Thyroid gland (tissue), 4 donors: ENCODE measurements at regions not wholly inside any gene's neighbourhood (a gene's known extent, or its start where the extent isn't known, plus 50 kb on each side); places are given as distances from the start of the nearest gene placed in this dataset.

Experiments
- DNase-seq, 2 donors: peaks; one replicate each; pipeline ENCODE4 v3.0.0-alpha.2; 2019
- H3K27ac ChIP-seq, 3 donors: fragments of 200-600 bp; sonication (generic); 1 replicate in 2 of 3; 2 replicates in 1 of 3; pipeline ENCODE4 v1.5.1; 2016 to 2019; ENCODE audit warnings: mild to moderate bottlenecking in 1 of 3, moderate library complexity in 1 of 3
- H3K27me3 ChIP-seq: fragments of 200-600 bp; sonication (generic); one replicate; pipeline ENCODE4 v1.5.1; 2019
- H3K36me3 ChIP-seq, 2 donors: fragments of 200-600 bp; sonication (generic); one replicate each; pipeline ENCODE4 v1.5.1; 2016 to 2019
- H3K4me1 ChIP-seq, 2 donors: fragments of 200-600 bp; sonication (generic); one replicate each; pipeline ENCODE4 v1.5.1; 2017 to 2019
- H3K4me3 ChIP-seq, 3 donors: fragments of 200-600 bp; sonication (generic); replicated peaks in 1 of 3; 1 replicate in 2 of 3; 2 replicates in 1 of 3; pipeline ENCODE4 v1.5.1; 2016; ENCODE audit warnings: mild to moderate bottlenecking in 1 of 3
- H3K9me3 ChIP-seq: fragments of 200-600 bp; sonication (generic); one replicate; pipeline ENCODE4 v1.5.1; 2017
- POLR2A ChIP-seq, 2 donors: fragments of 450-650 bp; IDR thresholded peaks; one replicate each; pipeline ENCODE4 v1.6.1; 2017; ENCODE audit warnings: antibody characterized with exemption in 2 of 2, mild to moderate bottlenecking in 2 of 2, moderate library complexity in 1 of 2
- WGBS, 2 donors: methylation state at CpG; one replicate each; pipeline ENCODE4 v1.1.5; 2017; 5-methylcytosine and 5-hydroxymethylcytosine counted together
- intact Hi-C: fragments of 100-400 bp; cut with DNase I; formaldehyde crosslinking; loops from one replicate; pipeline ENCODE4 v1.15.1; 2023
- TF ChIP-seq, protein P1 (sequence below), 6 experiments: fragments of 200-600 bp in 3 of 6; fragments of 450-650 bp in 3 of 6; sonication (generic) in 3 of 6; IDR thresholded peaks; one replicate each; pipeline ENCODE4 v1.5.1; 2016 to 2019; ENCODE audit warnings: antibody characterized with exemption in 6 of 6, mild to moderate bottlenecking in 2 of 6, inconsistent platforms in 1 of 6, moderate library complexity in 1 of 6

DNA sequence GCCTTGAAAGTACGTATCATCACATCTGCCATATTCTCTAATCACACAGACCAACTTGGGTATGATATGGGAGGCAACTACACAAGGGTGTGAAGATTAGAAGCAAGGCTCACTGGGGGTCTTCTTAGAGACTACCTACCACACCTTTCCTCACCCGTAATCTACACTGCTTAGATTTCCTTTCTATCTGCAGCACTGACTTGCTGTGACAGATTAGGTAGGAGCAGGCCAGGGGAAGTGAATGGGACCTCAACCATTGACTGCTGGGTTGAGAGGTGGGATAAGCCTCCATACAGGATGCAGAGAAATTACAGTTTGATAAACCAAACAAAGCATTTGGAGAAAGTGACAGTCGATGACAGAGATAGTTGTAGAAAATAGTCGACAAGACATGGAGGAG is 119.0 kb upstream of the SERPINE2 start:
- no peak for DNase-seq
- Histone ChIP-seq H3K4me1 (no peaks in the 10 kb centered on the region), H3K9me3 (no peaks in the 10 kb centered on the region), H3K4me3 (no peak overlapping the region), H3K27ac (no peak overlapping the region), H3K36me3 (no peaks in the 10 kb centered on the region), H3K27me3 (no peaks in the 10 kb centered on the region)
- intact Hi-C loops: no loop called here
- no peak for TF ChIP-seq POLR2A (IDR thresholded peaks at IDR 0.05)
- TF ChIP-seq, protein P1, sequence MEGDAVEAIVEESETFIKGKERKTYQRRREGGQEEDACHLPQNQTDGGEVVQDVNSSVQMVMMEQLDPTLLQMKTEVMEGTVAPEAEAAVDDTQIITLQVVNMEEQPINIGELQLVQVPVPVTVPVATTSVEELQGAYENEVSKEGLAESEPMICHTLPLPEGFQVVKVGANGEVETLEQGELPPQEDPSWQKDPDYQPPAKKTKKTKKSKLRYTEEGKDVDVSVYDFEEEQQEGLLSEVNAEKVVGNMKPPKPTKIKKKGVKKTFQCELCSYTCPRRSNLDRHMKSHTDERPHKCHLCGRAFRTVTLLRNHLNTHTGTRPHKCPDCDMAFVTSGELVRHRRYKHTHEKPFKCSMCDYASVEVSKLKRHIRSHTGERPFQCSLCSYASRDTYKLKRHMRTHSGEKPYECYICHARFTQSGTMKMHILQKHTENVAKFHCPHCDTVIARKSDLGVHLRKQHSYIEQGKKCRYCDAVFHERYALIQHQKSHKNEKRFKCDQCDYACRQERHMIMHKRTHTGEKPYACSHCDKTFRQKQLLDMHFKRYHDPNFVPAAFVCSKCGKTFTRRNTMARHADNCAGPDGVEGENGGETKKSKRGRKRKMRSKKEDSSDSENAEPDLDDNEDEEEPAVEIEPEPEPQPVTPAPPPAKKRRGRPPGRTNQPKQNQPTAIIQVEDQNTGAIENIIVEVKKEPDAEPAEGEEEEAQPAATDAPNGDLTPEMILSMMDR (IDR thresholded peaks at IDR 0.05): no peak
- 86 to 88% methylated on average over 4 of the region's 4 CpGs for WGBS, 2 donors

DNA sequence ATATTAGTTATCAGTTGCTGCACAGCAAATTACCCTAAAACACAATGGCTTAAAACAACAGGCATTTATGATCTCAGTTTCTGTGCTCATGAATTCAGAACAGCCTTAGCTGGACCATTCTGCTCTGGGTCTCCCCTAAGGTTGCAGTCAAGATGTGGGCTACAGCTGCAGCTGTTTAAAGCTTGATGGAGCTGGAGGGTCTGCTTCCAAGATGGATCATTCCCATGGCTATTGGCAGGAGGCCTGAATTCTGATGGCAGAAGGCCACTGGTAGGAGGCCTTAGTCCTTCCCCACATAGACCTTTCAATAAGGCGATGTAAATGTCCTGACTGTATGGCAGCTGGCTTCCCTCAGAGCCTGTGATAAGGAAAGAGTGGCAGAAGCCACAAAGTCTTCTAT is 118.6 kb upstream of the SERPINE2 start:
- Histone ChIP-seq H3K36me3 (no peaks in the 10 kb centered on the region), H3K4me1 (no peaks in the 10 kb centered on the region), H3K27me3 (no peaks in the 10 kb centered on the region), H3K9me3 (no peaks in the 10 kb centered on the region), H3K27ac (no peak overlapping the region), H3K4me3 (no peak overlapping the region)
- 85 to 100% methylated on average over 1 of the region's 1 CpG for WGBS, 2 donors
- DNase-seq: no peak
- intact Hi-C loops: no loop called here
- no peak for TF ChIP-seq POLR2A (IDR thresholded peaks at IDR 0.05)
- TF ChIP-seq, protein P1 (IDR thresholded peaks at IDR 0.05): no peak

DNA sequence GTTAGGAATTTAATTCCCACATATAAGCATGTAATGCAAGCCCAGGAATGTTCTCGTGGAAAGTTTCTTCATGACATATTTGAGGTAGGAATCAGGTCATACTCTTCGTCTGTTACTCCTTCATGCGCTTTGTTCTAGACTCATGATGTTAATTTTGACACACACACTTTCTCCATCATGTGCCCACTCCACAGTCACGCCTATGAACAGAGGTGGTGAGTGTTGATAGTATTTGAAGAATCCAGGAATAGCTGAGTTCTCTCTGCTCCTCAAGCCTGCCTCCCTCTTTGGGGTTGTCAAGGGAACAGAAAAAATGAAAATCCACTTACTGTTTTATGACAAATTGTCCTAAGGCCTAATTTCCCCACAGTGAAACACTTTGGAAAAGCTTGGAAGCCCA is 117.3 kb upstream of the SERPINE2 start:
- TF ChIP-seq, protein P1 (IDR thresholded peaks at IDR 0.05): no peak
- TF ChIP-seq POLR2A (IDR thresholded peaks at IDR 0.05): no peak
- DNase-seq: no peak
- no peak overlapping the region for H3K4me3 ChIP-seq
- no peak overlapping the region for H3K27ac ChIP-seq
- H3K36me3 ChIP-seq: no peaks in the 10 kb centered on the region
- 89% methylated on average over 4 of the region's 4 CpGs for WGBS, 2 donors
- no peaks in the 10 kb centered on the region for H3K9me3 ChIP-seq
- H3K27me3 ChIP-seq: no peaks in the 10 kb centered on the region
- intact Hi-C loops: no loop called here
- no peaks in the 10 kb centered on the region for H3K4me1 ChIP-seq

DNA sequence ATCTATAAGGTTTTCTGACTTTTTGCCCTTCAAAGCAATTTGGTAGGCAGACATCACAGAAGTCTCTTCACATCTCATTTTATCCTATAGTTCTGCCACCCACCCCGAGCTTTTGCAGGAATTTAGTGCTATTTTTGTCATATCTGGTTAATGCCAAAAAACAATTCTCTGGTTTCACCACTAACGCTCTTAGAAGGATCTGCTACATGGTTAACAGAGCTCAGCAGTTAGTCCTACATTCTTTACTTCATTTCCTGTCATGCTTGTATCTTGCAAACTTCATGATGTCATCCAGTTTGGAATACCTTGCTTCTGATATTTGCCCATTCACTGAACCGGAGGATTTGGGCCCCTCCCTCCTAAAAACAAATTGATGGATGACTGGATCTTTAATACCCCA is 116.8 kb upstream of the SERPINE2 start:
- 75 to 77% methylated on average over 3 of the region's 3 CpGs for WGBS, 2 donors
- H3K36me3 ChIP-seq: no peaks in the 10 kb centered on the region
- H3K9me3 ChIP-seq: no peaks in the 10 kb centered on the region
- no peak for DNase-seq
- no peaks in the 10 kb centered on the region for H3K4me1 ChIP-seq
- H3K27ac ChIP-seq: no peak overlapping the region
- H3K27me3 ChIP-seq: no peaks in the 10 kb centered on the region
- intact Hi-C loops: no loop called here
- TF ChIP-seq, protein P1 (IDR thresholded peaks at IDR 0.05): no peak
- TF ChIP-seq POLR2A (IDR thresholded peaks at IDR 0.05): no peak
- H3K4me3 ChIP-seq: no peak overlapping the region

DNA sequence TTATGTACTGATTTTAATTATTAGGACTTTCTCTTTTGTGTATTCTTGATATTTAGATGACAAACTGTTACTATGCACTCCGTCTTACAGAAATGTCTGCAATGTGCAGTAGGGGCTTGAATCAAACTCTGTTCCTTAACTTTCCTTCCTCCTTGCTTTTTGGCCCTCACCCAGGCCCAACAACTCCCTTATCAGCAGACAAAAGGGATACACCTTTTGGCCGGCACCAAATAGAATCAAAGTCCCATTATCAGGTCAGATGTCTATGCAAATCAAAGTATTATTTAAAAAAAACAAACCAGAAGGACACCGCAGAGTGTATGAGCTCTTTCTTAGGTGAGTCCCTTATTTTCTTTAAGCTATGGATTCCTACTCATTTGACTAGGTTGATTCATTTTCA is 116.3 kb upstream of the SERPINE2 start:
- H3K27ac ChIP-seq: no peak overlapping the region
- 87 to 92% methylated on average over 3 of the region's 3 CpGs for WGBS, 2 donors
- H3K36me3 ChIP-seq: no peaks in the 10 kb centered on the region
- no peak for TF ChIP-seq POLR2A (IDR thresholded peaks at IDR 0.05)
- TF ChIP-seq, protein P1 (IDR thresholded peaks at IDR 0.05): no peak
- H3K9me3 ChIP-seq: no peaks in the 10 kb centered on the region
- no peak overlapping the region for H3K4me3 ChIP-seq
- no peaks in the 10 kb centered on the region for H3K4me1 ChIP-seq
- intact Hi-C loops: no loop called here
- no peaks in the 10 kb centered on the region for H3K27me3 ChIP-seq
- DNase-seq: no peak
